ENCODE measurements at regions not wholly inside any gene's neighbourhood (a gene's known extent, or its start where the extent isn't known, plus 50 kb on each side); places are given as distances from the start of the nearest gene placed in this dataset.

DNA sequence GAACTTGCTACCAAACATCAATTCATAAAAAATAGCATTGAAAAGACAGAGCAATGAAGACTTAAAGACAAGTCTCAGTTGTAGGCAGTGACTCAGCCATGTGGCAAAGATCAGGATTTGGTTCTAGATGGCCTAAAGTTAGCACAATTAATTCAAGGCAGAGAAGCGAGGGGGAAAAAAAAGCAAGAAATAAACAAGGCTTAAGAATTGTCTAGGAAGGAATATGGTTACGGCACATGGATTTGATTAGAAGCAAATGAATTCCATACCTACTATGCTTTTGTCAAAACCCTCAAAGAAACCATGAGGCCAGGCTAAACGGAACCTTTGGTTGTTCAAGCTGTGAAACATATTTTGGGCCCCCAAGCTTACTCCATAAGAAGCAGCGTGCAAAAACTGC lies 362.2 kb upstream of the KCNH7 start:
- Histone ChIP-seq H3K9me2 (replicated peaks; ENCODE audit: insufficient read depth, low read length) (no peaks in the 10 kb centered on the region), H3K27me3 (ENCODE audit: low read length) (no peaks in the 10 kb centered on the region), H3K4me2 (ENCODE audit: low read depth, low read length, poor library complexity, severe bottlenecking) (no peak overlapping the region), H3K36me3 (ENCODE audit: low read length) (no peaks in the 10 kb centered on the region), H3F3A (ENCODE audit: insufficient read depth) (no peaks in the 10 kb centered on the region), H3K27ac (ENCODE audit: low read depth, low read length) (no peak overlapping the region), H3K9me3 (ENCODE audit: insufficient read depth, low read length) (no peaks in the 10 kb centered on the region), H2AFZ (ENCODE audit: low read depth, low read length, severe bottlenecking) (no peak overlapping the region), H4K20me1 (ENCODE audit: low read depth, low read length) (no peaks in the 10 kb centered on the region), H3K9ac (ENCODE audit: low read length) (no peak overlapping the region), H3K79me2 (ENCODE audit: insufficient read depth, low read length) (no peaks in the 10 kb centered on the region), H3K4me3 (ENCODE audit: insufficient read depth, low read length, poor library complexity, severe bottlenecking) (no peak overlapping the region)
- TF ChIP-seq EZH2phosphoT487 (conservative IDR thresholded peaks at IDR 0.05; ENCODE audit: low read length) = no peak
- TF ChIP-seq, protein P1, sequence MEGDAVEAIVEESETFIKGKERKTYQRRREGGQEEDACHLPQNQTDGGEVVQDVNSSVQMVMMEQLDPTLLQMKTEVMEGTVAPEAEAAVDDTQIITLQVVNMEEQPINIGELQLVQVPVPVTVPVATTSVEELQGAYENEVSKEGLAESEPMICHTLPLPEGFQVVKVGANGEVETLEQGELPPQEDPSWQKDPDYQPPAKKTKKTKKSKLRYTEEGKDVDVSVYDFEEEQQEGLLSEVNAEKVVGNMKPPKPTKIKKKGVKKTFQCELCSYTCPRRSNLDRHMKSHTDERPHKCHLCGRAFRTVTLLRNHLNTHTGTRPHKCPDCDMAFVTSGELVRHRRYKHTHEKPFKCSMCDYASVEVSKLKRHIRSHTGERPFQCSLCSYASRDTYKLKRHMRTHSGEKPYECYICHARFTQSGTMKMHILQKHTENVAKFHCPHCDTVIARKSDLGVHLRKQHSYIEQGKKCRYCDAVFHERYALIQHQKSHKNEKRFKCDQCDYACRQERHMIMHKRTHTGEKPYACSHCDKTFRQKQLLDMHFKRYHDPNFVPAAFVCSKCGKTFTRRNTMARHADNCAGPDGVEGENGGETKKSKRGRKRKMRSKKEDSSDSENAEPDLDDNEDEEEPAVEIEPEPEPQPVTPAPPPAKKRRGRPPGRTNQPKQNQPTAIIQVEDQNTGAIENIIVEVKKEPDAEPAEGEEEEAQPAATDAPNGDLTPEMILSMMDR (IDR thresholded peaks at IDR 0.05; ENCODE audit: insufficient read depth, low read length, poor library complexity, severe bottlenecking) = no peak

DNA sequence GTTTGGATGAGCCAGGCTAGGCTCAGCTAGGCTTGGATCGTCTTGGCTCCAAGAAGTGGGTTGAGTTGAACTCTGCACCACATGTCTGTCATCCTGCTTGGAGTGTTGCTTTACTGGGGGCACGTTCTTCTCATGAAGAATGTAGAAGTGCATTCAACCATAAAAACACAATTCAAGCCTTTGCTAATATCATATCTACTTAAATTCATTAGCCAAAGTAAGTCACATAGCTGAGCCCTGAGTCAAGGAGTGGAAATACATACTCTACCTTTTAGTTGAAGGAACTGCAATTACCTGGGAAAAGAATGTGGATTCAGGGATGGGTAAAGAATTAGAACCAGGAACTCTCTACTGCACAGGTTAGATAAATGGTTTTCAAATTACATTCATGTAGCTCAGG lies 360.4 kb upstream of the KCNH7 start:
- Histone ChIP-seq H3K9me3 (ENCODE audit: insufficient read depth, low read length) (no peaks in the 10 kb centered on the region), H2AFZ (ENCODE audit: low read depth, low read length, severe bottlenecking) (no peak overlapping the region), H4K20me1 (ENCODE audit: low read depth, low read length) (no peaks in the 10 kb centered on the region), H3K79me2 (ENCODE audit: insufficient read depth, low read length) (no peaks in the 10 kb centered on the region), H3K4me2 (ENCODE audit: low read depth, low read length, poor library complexity, severe bottlenecking) (no peak overlapping the region), H3K9ac (ENCODE audit: low read length) (no peak overlapping the region), H3K4me3 (ENCODE audit: insufficient read depth, low read length, poor library complexity, severe bottlenecking) (no peak overlapping the region), H3K27ac (ENCODE audit: low read depth, low read length) (no peak overlapping the region), H3F3A (ENCODE audit: insufficient read depth) (no peaks in the 10 kb centered on the region), H3K9me2 (replicated peaks; ENCODE audit: insufficient read depth, low read length) (no peaks in the 10 kb centered on the region), H3K27me3 (ENCODE audit: low read length) (no peaks in the 10 kb centered on the region), H3K36me3 (ENCODE audit: low read length) (no peaks in the 10 kb centered on the region)
- TF ChIP-seq EZH2phosphoT487 (conservative IDR thresholded peaks at IDR 0.05; ENCODE audit: low read length) = no peak
- TF ChIP-seq, protein P1 (IDR thresholded peaks at IDR 0.05; ENCODE audit: insufficient read depth, low read length, poor library complexity, severe bottlenecking) = no peak

DNA sequence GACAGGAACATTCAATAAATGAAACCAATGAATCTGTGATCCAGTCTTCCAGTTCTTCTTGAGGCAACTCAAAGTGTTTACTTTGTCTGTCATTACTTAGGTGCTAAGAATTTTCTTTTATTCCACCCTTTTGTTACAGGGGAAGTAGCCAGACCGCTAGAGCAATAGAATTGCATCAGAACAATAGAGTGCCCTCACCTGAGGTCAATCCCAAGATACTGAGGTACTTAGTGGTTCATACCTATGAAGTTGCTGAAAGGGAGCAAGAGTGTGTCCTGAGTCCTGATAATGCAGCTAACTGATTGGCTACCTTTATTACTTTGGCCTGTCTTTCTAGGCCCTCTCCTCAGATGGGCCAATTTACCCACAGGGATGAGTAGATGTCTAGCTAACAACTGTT lies 359.4 kb upstream of the KCNH7 start:
- Histone ChIP-seq H3K27me3 (ENCODE audit: low read length) (no peaks in the 10 kb centered on the region), H3K9me2 (replicated peaks; ENCODE audit: insufficient read depth, low read length) (no peaks in the 10 kb centered on the region)
- TF ChIP-seq, protein P1 (IDR thresholded peaks at IDR 0.05; ENCODE audit: insufficient read depth, low read length, poor library complexity, severe bottlenecking) = no peak
- TF ChIP-seq EZH2phosphoT487 (conservative IDR thresholded peaks at IDR 0.05; ENCODE audit: low read length) = no peak

More for the DNA sequence above, 359.4 kb upstream of the KCNH7 start:
- no peak overlapping the region for H3K4me3 ChIP-seq (ENCODE audit: insufficient read depth, low read length, poor library complexity, severe bottlenecking)
- H3K9ac ChIP-seq (ENCODE audit: low read length) = no peak overlapping the region
- H3F3A ChIP-seq (ENCODE audit: insufficient read depth) = no peaks in the 10 kb centered on the region
- H3K4me2 ChIP-seq (ENCODE audit: low read depth, low read length, poor library complexity, severe bottlenecking) = no peak overlapping the region
- no peaks in the 10 kb centered on the region for H3K79me2 ChIP-seq (ENCODE audit: insufficient read depth, low read length)
- no peaks in the 10 kb centered on the region for H4K20me1 ChIP-seq (ENCODE audit: low read depth, low read length)
- no peaks in the 10 kb centered on the region for H3K36me3 ChIP-seq (ENCODE audit: low read length)
- no peak overlapping the region for H3K27ac ChIP-seq (ENCODE audit: low read depth, low read length)
- no peak overlapping the region for H2AFZ ChIP-seq (ENCODE audit: low read depth, low read length, severe bottlenecking)
- no peaks in the 10 kb centered on the region for H3K9me3 ChIP-seq (ENCODE audit: insufficient read depth, low read length)
